Nephron (organoid): ENCODE measurements at regions not wholly inside any gene's neighbourhood (a gene's known extent, or its start where the extent isn't known, plus 50 kb on each side); places are given as distances from the start of the nearest gene placed in this dataset.

Experiments
- H3K27ac Mint-ChIP-seq, 3 experiments: 2 replicates each; pipeline ENCODE4 v1.8.0; 2020; ENCODE audit warnings: mixed read lengths in 3 of 3, mild to moderate bottlenecking in 2 of 3, moderate library complexity in 1 of 3
- H3K27me3 Mint-ChIP-seq: 2 replicates; pipeline ENCODE4 v1.8.0; 2021; ENCODE audit warnings: low read depth, mild to moderate bottlenecking, moderate library complexity, mixed read lengths
- H3K36me3 Mint-ChIP-seq: 2 replicates; pipeline ENCODE4 v1.8.0; 2020; ENCODE audit warnings: low read depth, mixed read lengths
- H3K4me1 Mint-ChIP-seq: 2 replicates; pipeline ENCODE4 v1.8.0; 2020; ENCODE audit warnings: mixed read lengths
- H3K4me3 Mint-ChIP-seq, 3 experiments: 2 replicates each; pipeline ENCODE4 v1.8.0; 2020; ENCODE audit warnings: mild to moderate bottlenecking in 3 of 3, mixed read lengths in 3 of 3, moderate library complexity in 2 of 3
- H3K9me3 Mint-ChIP-seq: 2 replicates; pipeline ENCODE4 v1.8.0; 2020; ENCODE audit warnings: mixed read lengths
- TF ChIP-seq, protein P1 (sequence below), 3 experiments: fragments of 200-600 bp; sonication (generic); IDR thresholded peaks; one replicate each; pipeline ENCODE4 v1.5.0; 2021; ENCODE audit warnings: antibody characterized with exemption in 3 of 3; ENCODE audit not compliant: unreplicated experiment in 3 of 3

DNA sequence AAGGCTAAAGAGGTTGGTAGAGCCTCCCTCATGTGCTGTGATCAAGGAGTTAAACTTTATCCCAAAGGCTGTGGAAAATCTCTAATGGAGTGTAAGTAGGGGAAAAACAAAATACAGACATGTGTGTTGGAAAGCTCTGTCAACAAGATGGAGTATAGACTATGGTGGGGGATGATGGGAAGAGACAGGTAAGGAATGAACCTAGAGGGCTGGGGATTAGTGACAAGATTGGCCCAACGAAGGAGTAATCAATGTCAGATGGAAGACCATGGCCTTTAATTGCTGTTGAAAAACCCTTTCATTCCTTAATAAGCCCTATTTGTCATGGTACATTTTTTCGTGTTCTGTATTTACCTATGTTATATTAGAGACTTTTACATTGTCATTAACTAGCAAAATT, 278.6 kb downstream of the SQOR start:
- Mint-ChIP-seq H3K27me3 (no peaks in the 10 kb centered on the region), H3K9me3 (peaks cover 5% of the 10 kb centered on the region), H3K36me3 (no peaks in the 10 kb centered on the region), H3K4me3 (no peak overlapping the region), H3K27ac (no peak overlapping the region), H3K4me1 (no peaks in the 10 kb centered on the region)
- TF ChIP-seq, protein P1, sequence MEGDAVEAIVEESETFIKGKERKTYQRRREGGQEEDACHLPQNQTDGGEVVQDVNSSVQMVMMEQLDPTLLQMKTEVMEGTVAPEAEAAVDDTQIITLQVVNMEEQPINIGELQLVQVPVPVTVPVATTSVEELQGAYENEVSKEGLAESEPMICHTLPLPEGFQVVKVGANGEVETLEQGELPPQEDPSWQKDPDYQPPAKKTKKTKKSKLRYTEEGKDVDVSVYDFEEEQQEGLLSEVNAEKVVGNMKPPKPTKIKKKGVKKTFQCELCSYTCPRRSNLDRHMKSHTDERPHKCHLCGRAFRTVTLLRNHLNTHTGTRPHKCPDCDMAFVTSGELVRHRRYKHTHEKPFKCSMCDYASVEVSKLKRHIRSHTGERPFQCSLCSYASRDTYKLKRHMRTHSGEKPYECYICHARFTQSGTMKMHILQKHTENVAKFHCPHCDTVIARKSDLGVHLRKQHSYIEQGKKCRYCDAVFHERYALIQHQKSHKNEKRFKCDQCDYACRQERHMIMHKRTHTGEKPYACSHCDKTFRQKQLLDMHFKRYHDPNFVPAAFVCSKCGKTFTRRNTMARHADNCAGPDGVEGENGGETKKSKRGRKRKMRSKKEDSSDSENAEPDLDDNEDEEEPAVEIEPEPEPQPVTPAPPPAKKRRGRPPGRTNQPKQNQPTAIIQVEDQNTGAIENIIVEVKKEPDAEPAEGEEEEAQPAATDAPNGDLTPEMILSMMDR (IDR thresholded peaks at IDR 0.05; ENCODE audit: unreplicated experiment in 3 of 3), result no peak

DNA sequence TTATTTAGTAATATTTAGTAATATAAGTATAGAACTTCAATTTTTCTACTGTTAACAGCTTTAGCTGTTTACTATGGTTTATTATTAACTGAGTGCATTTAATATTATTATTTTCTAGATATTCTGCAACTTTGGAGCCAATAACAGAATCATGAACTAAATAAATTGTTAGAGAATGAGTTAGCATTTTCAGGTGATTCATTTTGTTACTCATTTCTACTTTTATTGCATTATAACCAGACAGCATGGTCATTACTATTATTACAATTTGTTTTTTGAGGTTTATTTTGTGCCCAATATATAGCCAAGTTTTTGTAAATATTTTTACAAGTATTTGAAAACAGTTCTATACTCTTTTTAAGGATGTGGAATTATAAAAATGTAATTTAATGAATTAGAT, 279.6 kb downstream of the SQOR start:
- TF ChIP-seq, protein P1 (IDR thresholded peaks at IDR 0.05; ENCODE audit: unreplicated experiment in 3 of 3), result no peak
- Mint-ChIP-seq H3K36me3 (no peaks in the 10 kb centered on the region), H3K9me3 (peaks cover 5% of the 10 kb centered on the region), H3K27ac (no peak overlapping the region), H3K27me3 (no peaks in the 10 kb centered on the region), H3K4me3 (no peak overlapping the region), H3K4me1 (no peaks in the 10 kb centered on the region)

DNA sequence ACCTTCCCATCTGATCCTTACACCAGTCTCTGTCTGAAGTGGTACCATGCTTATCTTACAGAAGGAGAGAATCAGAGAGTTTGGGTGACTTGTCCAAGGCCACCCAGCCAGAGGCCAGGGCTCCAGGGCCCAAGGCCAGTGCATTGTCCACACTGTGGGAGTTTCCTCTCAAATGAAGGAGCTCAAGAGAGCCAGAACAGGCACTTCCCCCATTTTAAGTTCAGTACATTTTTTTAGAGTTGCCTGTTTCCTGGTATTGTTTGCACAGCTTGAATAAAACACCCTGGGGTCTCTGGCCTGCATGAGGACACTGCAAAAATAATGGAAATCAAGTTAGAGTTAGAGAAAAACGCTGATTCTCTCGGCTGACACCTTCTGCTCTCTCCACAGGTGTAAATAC, 284.0 kb downstream of the SQOR start:
- Mint-ChIP-seq H3K4me1 (no peaks in the 10 kb centered on the region), H3K27me3 (no peaks in the 10 kb centered on the region), H3K9me3 (peaks cover 8% of the 10 kb centered on the region), H3K4me3 (no peak overlapping the region), H3K36me3 (no peaks in the 10 kb centered on the region), H3K27ac (no peak overlapping the region)
- TF ChIP-seq, protein P1 (IDR thresholded peaks at IDR 0.05; ENCODE audit: unreplicated experiment in 3 of 3), result no peak

DNA sequence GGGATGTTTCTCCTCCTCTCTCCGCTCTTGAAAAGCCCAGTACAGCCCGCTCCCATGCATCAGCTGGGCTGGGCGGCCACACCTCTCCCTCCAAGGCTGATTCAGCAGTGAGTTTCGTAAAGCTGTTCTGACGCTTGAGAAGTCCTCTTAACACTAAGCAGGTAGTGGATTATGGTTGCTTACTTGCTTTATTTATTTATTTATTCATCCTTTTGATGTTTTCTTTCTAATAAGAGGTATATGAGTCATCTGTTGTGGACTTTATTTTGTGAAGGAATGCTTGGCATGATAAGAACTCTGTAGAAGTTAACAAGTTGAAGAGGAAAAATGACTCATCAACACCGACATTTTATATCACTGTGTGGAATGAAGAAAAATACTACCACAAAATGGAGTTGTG, 285.0 kb downstream of the SQOR start:
- Mint-ChIP-seq H3K4me3 (no peak overlapping the region), H3K9me3 (peaks cover 8% of the 10 kb centered on the region), H3K27ac (no peak overlapping the region), H3K4me1 (no peaks in the 10 kb centered on the region), H3K36me3 (no peaks in the 10 kb centered on the region), H3K27me3 (no peaks in the 10 kb centered on the region)
- TF ChIP-seq, protein P1 (IDR thresholded peaks at IDR 0.05; ENCODE audit: unreplicated experiment in 3 of 3), result no peak

DNA sequence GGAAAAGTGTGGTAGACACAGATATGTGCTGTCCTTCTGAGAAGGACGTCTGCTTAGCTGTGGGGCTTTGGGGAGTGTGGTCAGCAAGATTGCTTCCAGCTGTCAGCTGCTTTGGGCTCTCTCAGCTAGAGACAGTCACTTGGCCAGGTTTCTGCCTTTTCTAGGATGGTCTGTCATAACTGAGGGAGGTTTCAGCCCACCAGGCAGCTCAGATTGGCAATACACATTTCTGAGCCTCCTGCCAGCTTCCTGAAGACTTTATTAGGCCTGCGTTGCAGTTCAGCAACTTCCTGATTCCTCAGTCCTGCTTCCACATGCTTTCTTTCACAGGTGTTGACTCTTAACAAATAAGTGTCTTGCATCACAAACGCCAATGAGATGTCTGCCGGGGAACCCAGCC, 286.5 kb downstream of the SQOR start:
- no peaks in the 10 kb centered on the region for H3K27me3 Mint-ChIP-seq
- no peaks in the 10 kb centered on the region for H3K4me1 Mint-ChIP-seq
- TF ChIP-seq, protein P1 (IDR thresholded peaks at IDR 0.05; ENCODE audit: unreplicated experiment in 3 of 3), result no peak
- no peak overlapping the region for H3K4me3 Mint-ChIP-seq
- H3K27ac Mint-ChIP-seq, result peak overlapping the region in 2 of 3 experiments; percentile 47 to 57
- H3K9me3 Mint-ChIP-seq, result peaks cover 7% of the 10 kb centered on the region
- H3K36me3 Mint-ChIP-seq, result no peaks in the 10 kb centered on the region

DNA sequence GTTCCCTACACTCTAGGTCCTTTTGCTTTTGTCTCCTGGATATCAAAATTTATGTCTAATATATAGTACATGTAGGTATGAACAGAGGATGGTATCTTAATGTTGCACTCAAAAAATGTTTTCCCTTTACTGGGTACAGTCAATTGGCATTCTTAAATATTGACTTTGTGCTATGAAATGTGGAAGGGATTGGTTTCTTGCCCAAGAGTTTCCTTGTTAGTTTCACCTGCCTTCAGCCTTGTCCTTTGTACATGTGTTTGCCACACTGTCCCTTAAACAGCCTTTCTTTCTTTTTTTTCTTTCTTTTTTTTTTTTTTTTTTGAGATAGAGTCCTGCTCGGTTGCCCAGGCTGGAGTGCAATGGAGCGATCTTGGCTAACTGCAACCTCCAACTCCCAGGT, 287.1 kb downstream of the SQOR start:
- no peak overlapping the region for H3K27ac Mint-ChIP-seq
- H3K4me3 Mint-ChIP-seq, result no peak overlapping the region
- H3K9me3 Mint-ChIP-seq, result peaks cover 3% of the 10 kb centered on the region
- H3K36me3 Mint-ChIP-seq, result no peaks in the 10 kb centered on the region
- TF ChIP-seq, protein P1 (IDR thresholded peaks at IDR 0.05; ENCODE audit: unreplicated experiment in 3 of 3), result no peak
- no peaks in the 10 kb centered on the region for H3K27me3 Mint-ChIP-seq
- H3K4me1 Mint-ChIP-seq, result no peaks in the 10 kb centered on the region
